ENCODE measurements at regions not wholly inside any gene's neighbourhood (a gene's known extent, or its start where the extent isn't known, plus 50 kb on each side); places are given as distances from the start of the nearest gene placed in this dataset.

DNA sequence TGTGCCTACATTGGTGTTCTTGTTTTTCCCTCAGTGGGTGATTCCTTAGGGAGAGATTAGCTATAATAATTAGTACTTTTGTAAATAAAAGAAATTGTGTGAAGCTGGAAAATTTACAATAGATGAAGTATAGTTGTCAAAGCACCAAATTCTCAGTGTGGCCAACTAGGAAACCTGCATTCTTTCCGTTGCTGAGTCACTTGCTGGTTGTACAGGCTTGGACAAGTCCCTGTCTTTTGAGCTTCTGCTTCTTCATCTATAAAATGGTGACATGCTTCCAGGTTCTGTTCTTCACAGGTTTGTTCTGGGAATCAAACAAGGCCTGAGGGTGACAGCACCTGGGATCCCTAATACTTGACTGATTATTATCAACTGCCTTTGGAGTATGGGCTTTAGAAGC is 184.1 kb upstream of the HES1 start:
- Histone ChIP-seq H2AFZ (ENCODE audit: low read depth, low read length, poor library complexity, severe bottlenecking) (no peak overlapping the region), H3K4me1 (ENCODE audit: control insufficient read depth in 1 of 2, insufficient read depth in 2 of 2, low read length in 2 of 2) (peaks cover 6 to 17% of the 10 kb centered on the region in 2 experiments), H3K9ac (ENCODE audit: low read length) (no peak overlapping the region), H3K27ac (ENCODE audit: low read depth, low read length) (no peak overlapping the region), H3K9me3 (ENCODE audit: control insufficient read depth in 1 of 2, insufficient read depth in 1 of 2, low read depth in 1 of 2, low read length in 2 of 2) (peaks cover 0 to 6% of the 10 kb centered on the region in 2 experiments; a peak in 1 of 4 replicates), H3K36me3 (ENCODE audit: control insufficient read depth in 1 of 2, insufficient read depth in 2 of 2, low read length in 2 of 2) (no peaks in the 10 kb centered on the region), H4K20me1 (ENCODE audit: insufficient read depth) (no peaks in the 10 kb centered on the region), H3K79me2 (ENCODE audit: insufficient read depth, low read length) (no peaks in the 10 kb centered on the region), H3K9me2 (ENCODE audit: insufficient read depth) (no peaks in the 10 kb centered on the region), H3K4me2 (ENCODE audit: low read length) (peak overlapping the region; percentile 32), H3K4me3 (replicated peaks in 1 of 2; ENCODE audit: low read depth in 1 of 2, low read length in 2 of 2) (no peak overlapping the region), H3K27me3 (ENCODE audit: insufficient read depth, low read length) (peaks cover 3% of the 10 kb centered on the region; the same call in 1 of the 2 replicates)
- CTCF ChIA-PET, result interaction anchor here (0.5 kb wide), 1 partner anchor 9 kb away, joined by 3 read pairs; no protein-coding TSS in a partner anchor
- intact Hi-C loops (cut with micrococcal nuclease), result no loop called here
- no peak for DNase-seq (ENCODE audit: low read depth, low spot score)
- POLR2A ChIA-PET, result no interaction called here
- no TSS peak for BruUV-seq (replicated peaks)
- RAD21 ChIA-PET (ENCODE audit: low non-redundant PET in 1 of 2, low total read pairs in 2 of 2, uncharacterized antibody in 2 of 2, unreplicated experiment in 2 of 2), result no interaction called here
- TF ChIP-seq, protein P1, sequence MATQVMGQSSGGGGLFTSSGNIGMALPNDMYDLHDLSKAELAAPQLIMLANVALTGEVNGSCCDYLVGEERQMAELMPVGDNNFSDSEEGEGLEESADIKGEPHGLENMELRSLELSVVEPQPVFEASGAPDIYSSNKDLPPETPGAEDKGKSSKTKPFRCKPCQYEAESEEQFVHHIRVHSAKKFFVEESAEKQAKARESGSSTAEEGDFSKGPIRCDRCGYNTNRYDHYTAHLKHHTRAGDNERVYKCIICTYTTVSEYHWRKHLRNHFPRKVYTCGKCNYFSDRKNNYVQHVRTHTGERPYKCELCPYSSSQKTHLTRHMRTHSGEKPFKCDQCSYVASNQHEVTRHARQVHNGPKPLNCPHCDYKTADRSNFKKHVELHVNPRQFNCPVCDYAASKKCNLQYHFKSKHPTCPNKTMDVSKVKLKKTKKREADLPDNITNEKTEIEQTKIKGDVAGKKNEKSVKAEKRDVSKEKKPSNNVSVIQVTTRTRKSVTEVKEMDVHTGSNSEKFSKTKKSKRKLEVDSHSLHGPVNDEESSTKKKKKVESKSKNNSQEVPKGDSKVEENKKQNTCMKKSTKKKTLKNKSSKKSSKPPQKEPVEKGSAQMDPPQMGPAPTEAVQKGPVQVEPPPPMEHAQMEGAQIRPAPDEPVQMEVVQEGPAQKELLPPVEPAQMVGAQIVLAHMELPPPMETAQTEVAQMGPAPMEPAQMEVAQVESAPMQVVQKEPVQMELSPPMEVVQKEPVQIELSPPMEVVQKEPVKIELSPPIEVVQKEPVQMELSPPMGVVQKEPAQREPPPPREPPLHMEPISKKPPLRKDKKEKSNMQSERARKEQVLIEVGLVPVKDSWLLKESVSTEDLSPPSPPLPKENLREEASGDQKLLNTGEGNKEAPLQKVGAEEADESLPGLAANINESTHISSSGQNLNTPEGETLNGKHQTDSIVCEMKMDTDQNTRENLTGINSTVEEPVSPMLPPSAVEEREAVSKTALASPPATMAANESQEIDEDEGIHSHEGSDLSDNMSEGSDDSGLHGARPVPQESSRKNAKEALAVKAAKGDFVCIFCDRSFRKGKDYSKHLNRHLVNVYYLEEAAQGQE (IDR thresholded peaks at IDR 0.05; ENCODE audit: low read depth), result no peak
- no peak for TF ChIP-seq SIN3A (IDR thresholded peaks at IDR 0.05; ENCODE audit: low read depth)
- no peak for TF ChIP-seq EGR1 (IDR thresholded peaks at IDR 0.05; ENCODE audit: low read depth)
- no peak for TF ChIP-seq ZNF274 (IDR thresholded peaks at IDR 0.05; ENCODE audit: low read depth, low read length)
- no peak for TF ChIP-seq ELF1 (IDR thresholded peaks at IDR 0.05; ENCODE audit: borderline replicate concordance, low read depth)
- TF ChIP-seq RAD21 (IDR thresholded peaks at IDR 0.05; ENCODE audit: low read depth), result no peak
- peak; percentile 35; the same call in 1 of the 2 replicates for TF ChIP-seq SP1 (IDR thresholded peaks at IDR 0.05; ENCODE audit: low read depth)
- TF ChIP-seq FOSL1 (IDR thresholded peaks at IDR 0.05; ENCODE audit: low read depth), result peak; percentile 52; the same call in 1 of the 2 replicates
- TF ChIP-seq TCF7L2 (IDR thresholded peaks at IDR 0.05; ENCODE audit: borderline replicate concordance, extremely low read depth, insufficient read depth, insufficient read length), result no peak
- peak; percentile 42 for TF ChIP-seq JUND (IDR thresholded peaks at IDR 0.05)
- TF ChIP-seq POLR2A (IDR thresholded peaks at IDR 0.05; ENCODE audit: borderline replicate concordance, extremely low read depth, insufficient read depth, insufficient read length), result no peak
- TF ChIP-seq, protein P2, sequence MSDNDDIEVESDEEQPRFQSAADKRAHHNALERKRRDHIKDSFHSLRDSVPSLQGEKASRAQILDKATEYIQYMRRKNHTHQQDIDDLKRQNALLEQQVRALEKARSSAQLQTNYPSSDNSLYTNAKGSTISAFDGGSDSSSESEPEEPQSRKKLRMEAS (IDR thresholded peaks at IDR 0.05), result no peak
- ATAC-seq, result no peak
